Endothelial cell of umbilical vein (primary cell): ENCODE measurements at regions not wholly inside any gene's neighbourhood (a gene's known extent, or its start where the extent isn't known, plus 50 kb on each side); places are given as distances from the start of the nearest gene placed in this dataset.

ENCODE experiments used
- BruUV-seq: library from RNA; stranded (reverse); fragments of 400-500 nt; replicated peaks from 2 replicates; lab custom pipeline; 2021; lab: Mats Ljungman, UMichigan
- CTCF ChIA-PET: fragments of 300-600, 350-600 bp; sonication (Branson Sonifier 250); formaldehyde crosslinking; loops from one replicate; lab custom pipeline; 2021; ENCODE audit warnings: antibody characterized with exemption, inconsistent platforms; lab: Charles Lee
- POLR2A ChIA-PET: fragments of 300-600, 350-600 bp; sonication (Branson Sonifier 250); formaldehyde crosslinking; loops from one replicate; lab custom pipeline; 2021; ENCODE audit warnings: antibody characterized with exemption, inconsistent platforms; lab: Charles Lee
- DNase-seq: peaks from one replicate; pipeline ENCODE4 v3.0.0-alpha.2; 2011; ENCODE audit warnings: low read depth, low spot score
- FAIRE-seq: peaks from 2 replicates; lab custom pipeline; 2011; peaks lifted over from hg19 to GRCh38; lab: Jason Lieb, UNC
- H2AFZ ChIP-seq: 2 replicates; pipeline ENCODE4 v1.6.0; 2012; ENCODE audit warnings: low read depth, low read length, control low read depth, inconsistent platforms
- H3K27ac ChIP-seq: 2 replicates; pipeline ENCODE4 v1.5.1; 2011; ENCODE audit warnings: low read depth, mild to moderate bottlenecking, control low read depth, low read length, moderate library complexity; ENCODE audit not compliant: insufficient read depth
- H3K27me3 ChIP-seq, 2 experiments: 2 replicates each; pipeline versions ENCODE4 v1.6.0 to v1.6.1; 2011; ENCODE audit warnings: low read length in 2 of 2, mixed read lengths in 1 of 2; ENCODE audit not compliant: control insufficient read depth in 2 of 2, insufficient read depth in 2 of 2
- H3K36me3 ChIP-seq, 2 experiments: 2 replicates in 1 of 2; 3 replicates in 1 of 2; pipeline ENCODE4 v1.5.1; 2011; ENCODE audit warnings: low read length in 2 of 2, mild to moderate bottlenecking in 1 of 2, moderate library complexity in 1 of 2; ENCODE audit not compliant: control insufficient read depth in 2 of 2, insufficient read depth in 2 of 2; ENCODE audit errors: extremely low read depth in 1 of 2
- H3K4me1 ChIP-seq: 3 replicates; pipeline ENCODE4 v1.5.1; 2011; ENCODE audit warnings: mild to moderate bottlenecking, low read length; ENCODE audit not compliant: control insufficient read depth, insufficient read depth; ENCODE audit errors: extremely low read depth
- H3K4me2 ChIP-seq: 2 replicates; pipeline ENCODE4 v1.6.1; 2011; ENCODE audit warnings: low read length, control low read depth, mixed read lengths; ENCODE audit not compliant: insufficient read depth
- H3K4me3 ChIP-seq, 3 experiments: fragments of 200-600 bp in 1 of 3; sonication (generic), shearing (Covaris generic) in 1 of 3; replicated peaks in 1 of 3; 2 replicates each; pipeline ENCODE4 v1.5.1; 2011 to 2016; ENCODE audit warnings: control low read depth in 3 of 3, low read length in 3 of 3, mild to moderate bottlenecking in 2 of 3, inconsistent platforms in 1 of 3, low read depth in 1 of 3, moderate library complexity in 1 of 3; ENCODE audit not compliant: insufficient read depth in 1 of 3
- H3K79me2 ChIP-seq: 2 replicates; pipeline ENCODE4 v1.6.0; 2012; ENCODE audit warnings: low read length, inconsistent platforms; ENCODE audit not compliant: control insufficient read depth, insufficient read depth
- H3K9ac ChIP-seq: replicated peaks from 2 replicates; pipeline ENCODE3; 2011; ENCODE audit warnings: low read length, control low read depth; ENCODE audit not compliant: insufficient read depth; ENCODE audit errors: extremely low read depth
- H3K9me1 ChIP-seq: replicated peaks from 3 replicates; pipeline ENCODE4 v1.6.0; 2011; ENCODE audit warnings: mild to moderate bottlenecking, low read length; ENCODE audit not compliant: control insufficient read depth, insufficient read depth; ENCODE audit errors: extremely low read depth
- H3K9me3 ChIP-seq: replicated peaks from 2 replicates; pipeline ENCODE4 v1.5.1; 2012; ENCODE audit warnings: low read length, inconsistent platforms; ENCODE audit not compliant: control insufficient read depth, insufficient read depth
- H4K20me1 ChIP-seq: replicated peaks from 2 replicates; pipeline ENCODE3; 2011; ENCODE audit warnings: mild to moderate bottlenecking, low read length; ENCODE audit not compliant: control insufficient read depth, insufficient read depth; ENCODE audit errors: extremely low read depth
- CTCF ChIP-seq, 2 donors: IDR thresholded peaks; 1 replicate in 1 of 2; 2 replicates in 1 of 2; pipeline ENCODE4 v1.5.1; 2011; ENCODE audit warnings: low read length in 2 of 2, mild to moderate bottlenecking in 2 of 2, moderate library complexity in 2 of 2, control low read depth in 1 of 2, inconsistent platforms in 1 of 2, low read depth in 1 of 2; ENCODE audit not compliant: insufficient read depth in 1 of 2; ENCODE audit errors: extremely low read depth in 1 of 2
- EZH2 ChIP-seq: IDR thresholded peaks from 2 replicates; pipeline ENCODE4 v1.6.1; 2012; ENCODE audit warnings: borderline replicate concordance, low read depth, mild to moderate bottlenecking, moderate library complexity, low read length, inconsistent platforms; ENCODE audit not compliant: severe bottlenecking
- FOS ChIP-seq: IDR thresholded peaks from 2 replicates; pipeline ENCODE4 v1.6.1; 2011; ENCODE audit warnings: mild to moderate bottlenecking, low read length, moderate library complexity, borderline replicate concordance; ENCODE audit not compliant: insufficient read depth
- GATA2 ChIP-seq: IDR thresholded peaks from 2 replicates; pipeline ENCODE4 v1.7.0; 2011; ENCODE audit warnings: low read depth, mild to moderate bottlenecking, moderate library complexity, mixed read lengths, low read length; ENCODE audit not compliant: insufficient read length, insufficient read depth
- JUN ChIP-seq: IDR thresholded peaks from 2 replicates; pipeline ENCODE4 v1.6.1; 2011; ENCODE audit warnings: borderline replicate concordance, low read depth; ENCODE audit not compliant: insufficient read length, insufficient read depth
- MAX ChIP-seq: IDR thresholded peaks from 2 replicates; pipeline ENCODE4 v1.6.1; 2011; ENCODE audit not compliant: insufficient read depth, insufficient read length
- MYC ChIP-seq: IDR thresholded peaks from one replicate; pipeline ENCODE4 v1.6.1; 2011; ENCODE audit warnings: mild to moderate bottlenecking, low read depth, low read length
- POLR2A ChIP-seq: IDR thresholded peaks from 2 replicates; pipeline ENCODE4 v1.6.1; 2012; ENCODE audit warnings: low read depth, mild to moderate bottlenecking, control low read depth, low read length
- POLR2AphosphoS5 ChIP-seq: IDR thresholded peaks from 2 replicates; pipeline ENCODE4 v1.6.1; 2012; ENCODE audit warnings: low read depth, mild to moderate bottlenecking, control low read depth, low read length, moderate library complexity; ENCODE audit not compliant: insufficient read depth
- dilution Hi-C: fragments of 300-500 bp; cut with MboI; formaldehyde crosslinking; loops from one replicate; pipeline ENCODE4 v1.15.0; 2019; ENCODE audit warnings: low sequenced_read_pairs; ENCODE audit not compliant: extremely low pct_ligation_motif_present
- intact Hi-C: fragments of 100-400 bp; cut with micrococcal nuclease; formaldehyde crosslinking; loops from one replicate; pipeline ENCODE4 v1.10.0; 2022

GRCh38 chr2:84278386-84278785 is 180.7 kb downstream of the SUCLG1 start:
- dilution Hi-C loops (no loop called here), intact Hi-C loops (no loop called here)
- Histone ChIP-seq H3K79me2 (no peaks in the 10 kb centered on the region), H4K20me1 (no peaks in the 10 kb centered on the region), H3K4me2 (no peak overlapping the region), H3K27ac (no peak overlapping the region), H3K9me3 (no peaks in the 10 kb centered on the region), H3K9me1 (no peaks in the 10 kb centered on the region), H3K36me3 (no peaks in the 10 kb centered on the region), H2AFZ (no peak overlapping the region), H3K4me3 (no peak overlapping the region), H3K9ac (no peak overlapping the region), H3K4me1 (no peaks in the 10 kb centered on the region), H3K27me3 (no peaks in the 10 kb centered on the region)
- FAIRE-seq: no peak
- ChIA-PET CTCF (no interaction called here), POLR2A (no interaction called here)
- BruUV-seq: no TSS peak
- TF ChIP-seq JUN (no peak), FOS (no peak), MYC (no peak), EZH2 (no peak), POLR2AphosphoS5 (no peak), MAX (no peak)
- DNase-seq: no peak

DNA sequence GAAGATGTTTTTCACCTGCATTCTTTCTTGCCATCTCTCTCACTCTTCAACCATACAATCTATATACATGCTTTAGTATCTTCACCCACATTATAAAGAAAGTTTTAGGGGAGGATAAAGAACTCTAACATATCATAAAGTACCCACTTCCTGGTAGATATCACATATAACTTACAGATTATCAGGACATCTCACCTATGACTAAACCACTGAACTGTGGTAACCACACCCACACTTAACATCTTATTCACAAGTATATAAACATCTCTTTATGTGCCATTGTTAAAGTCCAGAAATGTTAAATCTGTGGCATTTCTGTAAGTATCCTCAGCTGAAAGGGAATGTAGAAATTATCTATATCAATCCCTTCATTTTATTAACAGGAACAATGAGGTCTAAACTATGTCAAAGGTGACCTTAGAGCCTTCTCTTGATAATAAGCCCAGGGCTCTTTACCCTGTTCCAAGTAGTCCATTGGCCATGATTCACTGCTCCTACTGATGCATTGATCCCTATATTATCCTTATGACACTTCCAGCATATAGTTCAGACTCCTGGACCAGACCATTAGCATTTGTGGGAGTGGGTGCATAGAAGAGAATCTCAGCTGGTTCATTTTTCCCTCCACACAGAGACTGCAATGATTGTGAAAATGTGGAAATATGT is 182.4 kb downstream of the SUCLG1 start:
- no peaks in the 10 kb centered on the region for H3K36me3 ChIP-seq
- dilution Hi-C loops (no loop called here), intact Hi-C loops (no loop called here)
- H3K27ac ChIP-seq: no peak overlapping the region
- no peaks in the 10 kb centered on the region for H3K9me1 ChIP-seq
- H3K9ac ChIP-seq: no peak overlapping the region
- no peaks in the 10 kb centered on the region for H3K27me3 ChIP-seq
- H3K79me2 ChIP-seq: no peaks in the 10 kb centered on the region
- TF ChIP-seq MAX (no peak), MYC (no peak), CTCF (IDR thresholded peaks at IDR 0.05; ENCODE audit: extremely low read depth in 1 of 2, insufficient read depth in 1 of 2, low read depth in 1 of 2, low read length in 2 of 2) (no peak), EZH2 (no peak), POLR2AphosphoS5 (no peak), GATA2 (no peak), FOS (no peak), POLR2A (no peak), JUN (no peak)
- no peak for FAIRE-seq
- no peaks in the 10 kb centered on the region for H3K4me1 ChIP-seq
- ChIA-PET CTCF (no interaction called here), POLR2A (no interaction called here)
- BruUV-seq: no TSS peak
- DNase-seq: no peak
- H4K20me1 ChIP-seq: no peaks in the 10 kb centered on the region
- H3K4me3 ChIP-seq: no peak overlapping the region
- H3K9me3 ChIP-seq: no peaks in the 10 kb centered on the region
- no peak overlapping the region for H2AFZ ChIP-seq
- H3K4me2 ChIP-seq: no peak overlapping the region
